ENCODE measurements at regions not wholly inside any gene's neighbourhood (a gene's known extent, or its start where the extent isn't known, plus 50 kb on each side); places are given as distances from the start of the nearest gene placed in this dataset.

DNA sequence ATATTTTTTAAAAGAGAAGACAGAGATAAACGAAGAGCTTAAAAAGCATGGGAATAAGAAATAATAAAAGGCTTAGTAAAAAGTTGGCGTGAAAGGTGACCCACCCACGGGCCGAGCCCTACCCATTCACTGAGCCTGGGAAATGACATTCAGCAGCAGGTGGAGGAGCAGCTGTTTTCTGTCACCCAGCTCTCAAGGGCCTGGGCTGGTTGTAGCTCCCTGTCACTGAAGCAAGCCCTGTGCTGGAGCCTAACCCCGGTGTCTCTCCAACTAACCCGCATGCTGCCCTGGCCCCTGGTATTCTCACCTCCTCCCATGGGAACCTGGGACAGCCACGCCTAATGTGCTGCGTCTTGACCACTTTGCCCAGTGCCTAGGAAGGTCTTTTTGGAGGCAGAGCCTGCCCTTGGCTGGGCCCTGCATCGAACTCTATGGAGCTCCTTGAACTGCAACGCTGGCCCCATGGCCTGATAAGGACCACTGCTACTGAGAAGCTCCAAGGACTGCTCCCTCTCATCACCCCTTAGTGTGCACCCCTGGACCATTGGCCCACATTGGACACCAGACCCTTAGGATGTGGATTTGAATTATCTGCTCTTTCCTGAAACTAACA, 68.8 kb upstream of the IYD start:
- Histone ChIP-seq H2BK12ac (ENCODE audit: low read length in 2 of 2) (no peak overlapping the region), H3K27ac (ENCODE audit: low read length, poor library complexity, severe bottlenecking) (no peak overlapping the region), H2BK5ac (ENCODE audit: low read depth, low read length, poor library complexity, severe bottlenecking) (no peak overlapping the region), H3K4me1 (ENCODE audit: control insufficient read depth, insufficient read depth, low read depth, low read length) (peaks cover 9% of the 10 kb centered on the region), H3K18ac (ENCODE audit: low read depth in 1 of 2, low read length in 2 of 2) (no peak overlapping the region), H3K79me1 (replicated peaks; ENCODE audit: low read length, poor library complexity, severe bottlenecking) (no peaks in the 10 kb centered on the region), H2BK15ac (ENCODE audit: low read depth, poor library complexity, severe bottlenecking) (no peak overlapping the region), H3K27me3 (ENCODE audit: control insufficient read depth in 1 of 2, insufficient read depth in 1 of 2, low read length in 2 of 2) (peaks cover 0 to 5% of the 10 kb centered on the region in 2 experiments), H3K9ac (ENCODE audit: low read length) (no peak overlapping the region), H3K4me2 (ENCODE audit: low read length, poor library complexity, severe bottlenecking) (no peak overlapping the region), H3K9me3 (ENCODE audit: control insufficient read depth, low read length) (peaks cover 10% of the 10 kb centered on the region), H2BK120ac (ENCODE audit: low read depth, low read length) (no peak overlapping the region), H4K91ac (ENCODE audit: low read length) (no peak overlapping the region), H3K14ac (ENCODE audit: low read length in 2 of 2) (no peak overlapping the region), H3K4me3 (ENCODE audit: insufficient read depth in 1 of 2, low read depth in 1 of 2, low read length in 2 of 2) (no peak overlapping the region), H4K8ac (ENCODE audit: low read length) (no peak overlapping the region), H3K4ac (ENCODE audit: low read depth in 1 of 2, low read length in 2 of 2) (no peak overlapping the region), H2AK5ac (ENCODE audit: low read length, severe bottlenecking) (no peak overlapping the region), H3K23ac (ENCODE audit: low read length in 2 of 2) (no peak overlapping the region), H2AFZ (ENCODE audit: low read depth, low read length) (no peak overlapping the region), H3K36me3 (ENCODE audit: control insufficient read depth in 1 of 2, insufficient read depth in 2 of 2, low read depth in 1 of 2, low read length in 2 of 2) (no peaks in the 10 kb centered on the region)
- WGBS = 90% methylated on average over 10 of the region's 10 CpGs
- no peak for DNase-seq

DNA sequence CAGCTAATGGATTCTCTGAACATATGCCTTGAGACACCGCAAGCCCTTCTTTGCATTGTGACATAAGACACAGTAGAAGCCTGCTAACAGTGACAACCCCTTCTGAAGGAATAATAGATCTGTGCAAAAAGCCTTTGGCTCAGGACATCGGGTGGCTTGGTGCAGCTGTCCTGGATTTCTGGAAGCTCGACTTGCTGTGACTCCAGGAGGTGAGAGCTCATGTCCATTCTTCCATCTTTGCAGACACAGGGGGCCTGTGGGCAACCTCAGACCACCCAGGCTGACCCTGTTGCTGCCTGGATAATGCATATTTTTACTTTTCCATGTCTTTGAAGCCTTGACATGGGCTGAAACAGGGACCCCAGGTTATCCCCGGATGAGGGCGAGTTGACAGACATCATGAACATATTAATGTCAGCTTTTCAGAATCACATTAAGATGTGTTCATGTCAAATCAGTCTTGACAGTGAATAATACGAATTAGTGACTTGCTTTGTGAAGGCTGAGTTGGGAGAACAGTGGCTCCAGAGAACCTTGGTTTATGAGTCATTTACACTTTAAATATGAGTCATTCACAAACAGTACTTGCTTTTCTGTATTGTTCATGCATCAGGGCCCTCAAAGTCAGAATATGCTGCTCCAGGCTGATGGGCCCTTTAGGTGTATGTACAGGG, 66.8 kb upstream of the IYD start:
- Histone ChIP-seq H3K4me2 (ENCODE audit: low read length, poor library complexity, severe bottlenecking) (no peak overlapping the region), H3K27ac (ENCODE audit: low read length, poor library complexity, severe bottlenecking) (no peak overlapping the region)

DNA sequence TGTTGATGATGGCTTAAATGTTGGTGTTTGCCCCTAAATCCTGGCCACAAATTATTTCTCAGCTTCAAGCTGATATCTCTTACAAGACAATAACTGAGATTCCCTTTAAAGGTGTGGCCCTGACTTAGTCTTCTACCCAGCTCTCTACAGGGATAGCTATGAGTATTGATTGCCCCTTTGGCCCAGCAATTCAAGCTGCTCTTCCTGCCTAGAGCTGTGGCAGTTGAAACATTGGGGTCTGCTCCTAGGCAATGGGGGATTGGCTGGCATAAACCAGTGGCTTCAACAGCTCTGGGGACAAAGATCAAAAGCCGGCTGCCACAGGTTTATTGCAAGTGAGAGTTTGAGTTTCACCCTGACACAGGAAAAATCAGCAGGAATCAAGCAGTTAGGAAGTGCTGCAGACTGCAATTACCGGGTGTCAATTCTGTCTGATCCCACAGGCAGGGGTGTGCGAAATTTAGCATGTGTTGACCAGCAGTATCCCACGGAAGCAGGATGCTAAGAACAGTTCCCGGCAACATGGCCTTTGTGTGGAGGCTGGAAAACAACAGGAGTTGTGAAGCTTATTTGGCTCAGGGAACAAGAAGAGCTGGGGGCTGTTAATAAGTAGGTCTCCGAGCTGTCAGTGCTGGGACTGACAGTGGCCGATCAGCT, 66.2 kb upstream of the IYD start:
- H3K9me3 ChIP-seq (ENCODE audit: control insufficient read depth, low read length) = peaks cover 5% of the 10 kb centered on the region
- H3K18ac ChIP-seq (ENCODE audit: low read depth in 1 of 2, low read length in 2 of 2) = no peak overlapping the region
- no peak overlapping the region for H3K4me3 ChIP-seq (ENCODE audit: insufficient read depth in 1 of 2, low read depth in 1 of 2, low read length in 2 of 2)
- H2AFZ ChIP-seq (ENCODE audit: low read depth, low read length) = no peak overlapping the region
- 56% methylated on average over 7 of the region's 7 CpGs for WGBS
- no peak overlapping the region for H2AK5ac ChIP-seq (ENCODE audit: low read length, severe bottlenecking)
- H2BK5ac ChIP-seq (ENCODE audit: low read depth, low read length, poor library complexity, severe bottlenecking) = no peak overlapping the region
- H3K14ac ChIP-seq (ENCODE audit: low read length in 2 of 2) = no peak overlapping the region
- H4K91ac ChIP-seq (ENCODE audit: low read length) = no peak overlapping the region
- peaks cover 0 to 5% of the 10 kb centered on the region in 2 experiments for H3K27me3 ChIP-seq (ENCODE audit: control insufficient read depth in 1 of 2, insufficient read depth in 1 of 2, low read length in 2 of 2)
- H2BK12ac ChIP-seq (ENCODE audit: low read length in 2 of 2) = no peak overlapping the region
- no peak overlapping the region for H3K27ac ChIP-seq (ENCODE audit: low read length, poor library complexity, severe bottlenecking)
- no peak overlapping the region for H4K8ac ChIP-seq (ENCODE audit: low read length)
- H3K79me1 ChIP-seq (replicated peaks; ENCODE audit: low read length, poor library complexity, severe bottlenecking) = no peaks in the 10 kb centered on the region
- no peak overlapping the region for H3K4ac ChIP-seq (ENCODE audit: low read depth in 1 of 2, low read length in 2 of 2)
- no peaks in the 10 kb centered on the region for H3K36me3 ChIP-seq (ENCODE audit: control insufficient read depth in 1 of 2, insufficient read depth in 2 of 2, low read depth in 1 of 2, low read length in 2 of 2)
- H3K4me2 ChIP-seq (ENCODE audit: low read length, poor library complexity, severe bottlenecking) = no peak overlapping the region
- H3K23ac ChIP-seq (ENCODE audit: low read length in 2 of 2) = no peak overlapping the region
- H3K4me1 ChIP-seq (ENCODE audit: control insufficient read depth, insufficient read depth, low read depth, low read length) = peaks cover 9% of the 10 kb centered on the region
- no peak overlapping the region for H2BK120ac ChIP-seq (ENCODE audit: low read depth, low read length)
- H3K9ac ChIP-seq (ENCODE audit: low read length) = no peak overlapping the region
- H2BK15ac ChIP-seq (ENCODE audit: low read depth, poor library complexity, severe bottlenecking) = no peak overlapping the region
- DNase-seq = no peak

More for the DNA sequence above, 66.8 kb upstream of the IYD start:
- H3K79me1 ChIP-seq (replicated peaks; ENCODE audit: low read length, poor library complexity, severe bottlenecking) = no peaks in the 10 kb centered on the region
- H4K8ac ChIP-seq (ENCODE audit: low read length) = no peak overlapping the region
- H2BK120ac ChIP-seq (ENCODE audit: low read depth, low read length) = no peak overlapping the region
- peaks cover 0 to 5% of the 10 kb centered on the region in 2 experiments for H3K27me3 ChIP-seq (ENCODE audit: control insufficient read depth in 1 of 2, insufficient read depth in 1 of 2, low read length in 2 of 2)
- H3K4me1 ChIP-seq (ENCODE audit: control insufficient read depth, insufficient read depth, low read depth, low read length) = peaks cover 9% of the 10 kb centered on the region
- no peak overlapping the region for H3K9ac ChIP-seq (ENCODE audit: low read length)
- H4K91ac ChIP-seq (ENCODE audit: low read length) = no peak overlapping the region
- peaks cover 10% of the 10 kb centered on the region for H3K9me3 ChIP-seq (ENCODE audit: control insufficient read depth, low read length)
- DNase-seq = peak; percentile 56
- H2AK5ac ChIP-seq (ENCODE audit: low read length, severe bottlenecking) = no peak overlapping the region
- H2BK12ac ChIP-seq (ENCODE audit: low read length in 2 of 2) = no peak overlapping the region
- no peak overlapping the region for H3K23ac ChIP-seq (ENCODE audit: low read length in 2 of 2)
- 51% methylated on average over 6 of the region's 6 CpGs for WGBS
- no peak overlapping the region for H2BK5ac ChIP-seq (ENCODE audit: low read depth, low read length, poor library complexity, severe bottlenecking)
- H3K4me3 ChIP-seq (ENCODE audit: insufficient read depth in 1 of 2, low read depth in 1 of 2, low read length in 2 of 2) = no peak overlapping the region
- no peak overlapping the region for H2AFZ ChIP-seq (ENCODE audit: low read depth, low read length)
- H3K36me3 ChIP-seq (ENCODE audit: control insufficient read depth in 1 of 2, insufficient read depth in 2 of 2, low read depth in 1 of 2, low read length in 2 of 2) = no peaks in the 10 kb centered on the region
- peak overlapping the region in 1 of 2 experiments; percentile 5 for H3K18ac ChIP-seq (ENCODE audit: low read depth in 1 of 2, low read length in 2 of 2)
- no peak overlapping the region for H3K4ac ChIP-seq (ENCODE audit: low read depth in 1 of 2, low read length in 2 of 2)
- H2BK15ac ChIP-seq (ENCODE audit: low read depth, poor library complexity, severe bottlenecking) = no peak overlapping the region
- H3K14ac ChIP-seq (ENCODE audit: low read length in 2 of 2) = no peak overlapping the region

DNA sequence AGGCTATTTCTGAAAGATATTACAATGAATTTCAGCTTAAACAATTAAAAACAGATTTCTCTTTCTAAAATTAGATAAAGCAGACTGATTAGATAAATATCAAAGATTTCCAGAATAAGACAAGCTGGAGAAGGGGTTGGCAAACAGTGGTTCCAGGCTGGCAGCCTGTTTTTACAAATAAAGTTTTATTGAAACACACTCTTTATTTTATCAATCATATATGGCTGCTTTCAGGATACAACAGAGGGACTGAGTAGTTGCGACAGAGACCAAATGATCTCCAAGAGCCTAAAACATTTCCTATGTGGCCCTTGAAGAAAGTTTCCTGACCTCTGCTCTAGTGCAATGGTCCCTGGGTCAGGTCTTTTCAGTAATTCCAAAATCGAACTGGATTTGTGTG, 65.6 kb upstream of the IYD start:
- no peaks in the 10 kb centered on the region for H3K9me3 ChIP-seq (ENCODE audit: control insufficient read depth, low read length)
- no peak overlapping the region for H3K4me3 ChIP-seq (ENCODE audit: insufficient read depth in 1 of 2, low read depth in 1 of 2, low read length in 2 of 2)
- H3K4ac ChIP-seq (ENCODE audit: low read depth in 1 of 2, low read length in 2 of 2) = no peak overlapping the region
- 83% methylated on average over 2 of the region's 2 CpGs for WGBS
- H4K91ac ChIP-seq (ENCODE audit: low read length) = no peak overlapping the region
- no peak overlapping the region for H2BK15ac ChIP-seq (ENCODE audit: low read depth, poor library complexity, severe bottlenecking)
- H2BK5ac ChIP-seq (ENCODE audit: low read depth, low read length, poor library complexity, severe bottlenecking) = no peak overlapping the region
- no peak overlapping the region for H3K14ac ChIP-seq (ENCODE audit: low read length in 2 of 2)
- no peak for DNase-seq
- no peak overlapping the region for H3K23ac ChIP-seq (ENCODE audit: low read length in 2 of 2)
- no peak overlapping the region for H4K8ac ChIP-seq (ENCODE audit: low read length)
- H3K4me1 ChIP-seq (ENCODE audit: control insufficient read depth, insufficient read depth, low read depth, low read length) = peaks cover 9% of the 10 kb centered on the region
- H3K79me1 ChIP-seq (replicated peaks; ENCODE audit: low read length, poor library complexity, severe bottlenecking) = no peaks in the 10 kb centered on the region
- peaks cover 0 to 5% of the 10 kb centered on the region in 2 experiments for H3K27me3 ChIP-seq (ENCODE audit: control insufficient read depth in 1 of 2, insufficient read depth in 1 of 2, low read length in 2 of 2)
- H3K27ac ChIP-seq (ENCODE audit: low read length, poor library complexity, severe bottlenecking) = no peak overlapping the region
- H2AK5ac ChIP-seq (ENCODE audit: low read length, severe bottlenecking) = no peak overlapping the region
- H2BK12ac ChIP-seq (ENCODE audit: low read length in 2 of 2) = no peak overlapping the region
- no peaks in the 10 kb centered on the region for H3K36me3 ChIP-seq (ENCODE audit: control insufficient read depth in 1 of 2, insufficient read depth in 2 of 2, low read depth in 1 of 2, low read length in 2 of 2)
- H3K4me2 ChIP-seq (ENCODE audit: low read length, poor library complexity, severe bottlenecking) = no peak overlapping the region
- H3K9ac ChIP-seq (ENCODE audit: low read length) = no peak overlapping the region
- no peak overlapping the region for H2AFZ ChIP-seq (ENCODE audit: low read depth, low read length)
- no peak overlapping the region for H3K18ac ChIP-seq (ENCODE audit: low read depth in 1 of 2, low read length in 2 of 2)
- H2BK120ac ChIP-seq (ENCODE audit: low read depth, low read length) = no peak overlapping the region
